22Rv1 (cell line): ENCODE measurements at regions not wholly inside any gene's neighbourhood (a gene's known extent, or its start where the extent isn't known, plus 50 kb on each side); places are given as distances from the start of the nearest gene placed in this dataset.

Source experiments
- H3K27ac ChIP-seq: fragments of 450-650 bp; 2 replicates; pipeline ENCODE4 v1.5.1; 2017
- ZFX ChIP-seq: fragments of 450-650 bp; IDR thresholded peaks from 2 replicates; pipeline ENCODE4 v1.6.1; 2017; ENCODE audit warnings: antibody characterized with exemption, borderline replicate concordance
- TF ChIP-seq, protein P1 (sequence below): fragments of 450-650 bp; IDR thresholded peaks from 2 replicates; pipeline ENCODE4 v1.5.1; 2017; ENCODE audit warnings: mild to moderate bottlenecking

- no peak overlapping the region for H3K27ac ChIP-seq
- TF ChIP-seq, protein P1, sequence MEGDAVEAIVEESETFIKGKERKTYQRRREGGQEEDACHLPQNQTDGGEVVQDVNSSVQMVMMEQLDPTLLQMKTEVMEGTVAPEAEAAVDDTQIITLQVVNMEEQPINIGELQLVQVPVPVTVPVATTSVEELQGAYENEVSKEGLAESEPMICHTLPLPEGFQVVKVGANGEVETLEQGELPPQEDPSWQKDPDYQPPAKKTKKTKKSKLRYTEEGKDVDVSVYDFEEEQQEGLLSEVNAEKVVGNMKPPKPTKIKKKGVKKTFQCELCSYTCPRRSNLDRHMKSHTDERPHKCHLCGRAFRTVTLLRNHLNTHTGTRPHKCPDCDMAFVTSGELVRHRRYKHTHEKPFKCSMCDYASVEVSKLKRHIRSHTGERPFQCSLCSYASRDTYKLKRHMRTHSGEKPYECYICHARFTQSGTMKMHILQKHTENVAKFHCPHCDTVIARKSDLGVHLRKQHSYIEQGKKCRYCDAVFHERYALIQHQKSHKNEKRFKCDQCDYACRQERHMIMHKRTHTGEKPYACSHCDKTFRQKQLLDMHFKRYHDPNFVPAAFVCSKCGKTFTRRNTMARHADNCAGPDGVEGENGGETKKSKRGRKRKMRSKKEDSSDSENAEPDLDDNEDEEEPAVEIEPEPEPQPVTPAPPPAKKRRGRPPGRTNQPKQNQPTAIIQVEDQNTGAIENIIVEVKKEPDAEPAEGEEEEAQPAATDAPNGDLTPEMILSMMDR: no peak
- no peak for TF ChIP-seq ZFX
Observed at GRCh38 chr4:54550395-54551171, 107.2 kb upstream of the KIT start.

DNA sequence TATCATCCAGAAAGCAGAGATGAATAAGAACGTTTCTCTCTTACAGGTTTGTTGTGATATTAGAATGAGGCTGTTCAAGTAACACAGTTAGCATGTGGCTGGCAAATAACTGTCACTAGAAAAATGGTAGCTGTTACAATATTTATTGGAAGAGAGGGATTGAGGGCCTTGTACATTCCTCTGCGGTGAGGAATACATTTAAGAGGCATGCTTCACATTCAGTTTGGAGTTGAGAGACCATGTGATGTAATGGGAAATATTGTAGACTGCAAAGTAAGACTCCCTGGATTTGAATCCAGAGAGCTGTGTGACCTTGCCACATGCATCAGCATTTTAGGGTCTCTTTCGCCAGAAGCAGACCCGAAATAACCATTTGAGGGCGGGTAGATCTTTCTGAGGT is 104.8 kb upstream of the KIT start:
- no peak for TF ChIP-seq ZFX
- TF ChIP-seq, protein P1: no peak
- H3K27ac ChIP-seq: no peak overlapping the region

DNA sequence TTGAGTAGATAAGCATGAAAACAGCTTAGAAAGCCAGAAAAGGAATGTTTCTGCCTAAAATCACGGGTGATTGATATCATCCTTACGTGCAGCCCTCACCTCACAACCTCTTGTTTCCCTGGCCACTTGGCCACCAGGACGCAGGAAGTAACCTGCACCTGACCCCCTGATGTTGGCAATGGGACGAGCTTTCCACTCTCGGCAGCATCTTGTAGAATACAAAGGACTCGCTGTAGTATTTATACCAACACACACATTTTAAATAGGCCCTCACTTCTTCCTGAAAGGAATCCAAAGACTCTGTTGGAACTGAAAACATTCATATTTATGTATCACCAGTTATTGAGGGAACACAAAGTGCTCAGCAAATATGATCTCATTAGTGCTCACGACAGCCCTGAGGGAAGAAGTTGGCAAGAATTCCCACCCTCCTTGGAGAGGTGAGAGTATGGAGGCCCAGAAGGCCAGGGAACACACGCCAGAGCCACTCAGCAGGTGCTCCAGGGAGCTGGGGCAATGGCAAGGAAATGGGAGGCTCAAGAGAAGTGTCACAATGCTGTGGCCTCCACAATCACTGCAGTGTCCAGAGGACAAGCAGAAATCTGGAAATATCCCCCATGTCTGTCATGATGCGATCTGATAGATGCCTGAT is 103.3 kb upstream of the KIT start:
- peak overlapping the region; percentile 68 for H3K27ac ChIP-seq
- TF ChIP-seq ZFX: no peak
- TF ChIP-seq, protein P1: no peak

GRCh38 chr4:54556051-54556450 is 101.7 kb upstream of the KIT start:
- TF ChIP-seq, protein P1: no peak
- no peak for TF ChIP-seq ZFX
- no peak overlapping the region for H3K27ac ChIP-seq

DNA sequence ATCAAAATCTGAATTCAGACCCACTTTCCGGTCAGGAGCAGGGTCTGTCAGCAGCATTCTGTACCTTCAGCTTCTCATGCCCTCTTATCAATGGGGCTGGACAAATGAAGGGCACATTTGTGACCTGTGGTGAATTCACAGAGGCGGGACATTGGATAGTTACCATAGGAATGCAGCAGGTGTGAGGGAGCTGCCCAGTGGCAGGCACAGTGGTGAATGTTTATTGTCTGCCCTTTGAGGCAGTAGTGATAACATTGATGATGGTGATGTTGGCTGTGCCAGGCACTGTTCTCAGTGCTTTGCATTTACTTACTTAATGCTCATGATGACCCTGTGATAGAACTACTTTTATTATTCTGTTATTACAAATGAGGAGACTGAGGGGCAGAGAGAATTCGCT is 101.2 kb upstream of the KIT start:
- TF ChIP-seq, protein P1: no peak
- no peak for TF ChIP-seq ZFX
- no peak overlapping the region for H3K27ac ChIP-seq

- H3K27ac ChIP-seq: no peak overlapping the region
- TF ChIP-seq, protein P1: no peak
- TF ChIP-seq ZFX: no peak
Observed at GRCh38 chr4:54558889-54559677, 98.7 kb upstream of the KIT start.
